VCaP (cell line): ENCODE measurements at regions not wholly inside any gene's neighbourhood (a gene's known extent, or its start where the extent isn't known, plus 50 kb on each side); places are given as distances from the start of the nearest gene placed in this dataset.

Experiments
- H3K27ac ChIP-seq: fragments of 450-650 bp; 2 replicates; pipeline ENCODE4 v1.5.1; 2017
- CTCF ChIP-seq: fragments of 450-650 bp; conservative IDR thresholded peaks from 2 replicates; pipeline ENCODE4 v1.5.1; 2017; ENCODE audit warnings: mild to moderate bottlenecking, moderate library complexity

- H3K27ac ChIP-seq: no peak overlapping the region
- TF ChIP-seq CTCF: no peak
Observed at GRCh38 chr20:11642866-11643265, 274.8 kb upstream of the BTBD3 start.

- no peak overlapping the region for H3K27ac ChIP-seq
- TF ChIP-seq CTCF: no peak
Observed at GRCh38 chr20:11646359-11646758, 271.3 kb upstream of the BTBD3 start.

GRCh38 chr20:11650566-11650965 lies 267.1 kb upstream of the BTBD3 start:
- no peak overlapping the region for H3K27ac ChIP-seq
- TF ChIP-seq CTCF: no peak

GRCh38 chr20:11651138-11651537 lies 266.6 kb upstream of the BTBD3 start:
- no peak for TF ChIP-seq CTCF
- H3K27ac ChIP-seq: no peak overlapping the region

GRCh38 chr20:11651647-11652046 lies 266.0 kb upstream of the BTBD3 start:
- TF ChIP-seq CTCF: no peak
- no peak overlapping the region for H3K27ac ChIP-seq

- TF ChIP-seq CTCF: no peak
- no peak overlapping the region for H3K27ac ChIP-seq
Observed at GRCh38 chr20:11652128-11652527, 265.6 kb upstream of the BTBD3 start.

GRCh38 chr20:11654766-11655165 lies 262.9 kb upstream of the BTBD3 start:
- H3K27ac ChIP-seq: no peak overlapping the region
- no peak for TF ChIP-seq CTCF

- no peak for TF ChIP-seq CTCF
- H3K27ac ChIP-seq: no peak overlapping the region
Observed at GRCh38 chr20:11660673-11661072, 257.0 kb upstream of the BTBD3 start.
